Vagina (tissue), 2 donors: ENCODE measurements at regions not wholly inside any gene's neighbourhood (a gene's known extent, or its start where the extent isn't known, plus 50 kb on each side); places are given as distances from the start of the nearest gene placed in this dataset.

ENCODE experiments used
- CTCF ChIP-seq, 3 experiments: fragments of 450-650 bp in 2 of 3; fragments of 200-600 bp in 1 of 3; sonication (generic) in 1 of 3; IDR thresholded peaks; one replicate each; pipeline ENCODE4 v1.5.1; 2017 to 2019; ENCODE audit warnings: antibody characterized with exemption in 3 of 3, mild to moderate bottlenecking in 2 of 3, moderate library complexity in 2 of 3
- POLR2A ChIP-seq, 2 donors: fragments of 450-650 bp; IDR thresholded peaks; one replicate each; pipeline ENCODE4 v1.6.1; 2017; ENCODE audit warnings: antibody characterized with exemption in 2 of 2, mild to moderate bottlenecking in 2 of 2, moderate library complexity in 2 of 2
- POLR2AphosphoS5 ChIP-seq, 2 donors: sonication (generic); formaldehyde crosslinking; IDR thresholded peaks; one replicate each; pipeline ENCODE4 v1.9.0; 2017; ENCODE audit warnings: antibody characterized with exemption in 2 of 2, mild to moderate bottlenecking in 2 of 2, low read depth in 1 of 2; ENCODE audit not compliant: insufficient read depth in 1 of 2

- TF ChIP-seq CTCF (IDR thresholded peaks at IDR 0.05) (no peak), POLR2AphosphoS5 (IDR thresholded peaks at IDR 0.05; ENCODE audit: insufficient read depth in 1 of 2, low read depth in 1 of 2) (no peak), POLR2A (IDR thresholded peaks at IDR 0.05) (no peak)
These were observed 240.7 kb upstream of the FAM98A start for GRCh38 chr2:33839791-33840190.
